Spleen (tissue), 11 donors: ENCODE measurements at regions not wholly inside any gene's neighbourhood (a gene's known extent, or its start where the extent isn't known, plus 50 kb on each side); places are given as distances from the start of the nearest gene placed in this dataset.

ENCODE experiments used
- DNase-seq: peaks from one replicate; pipeline ENCODE4 v3.0.0-alpha.2; 2020
- H3K27ac ChIP-seq, 8 donors: fragments of 200-600 bp; sonication (generic) in 7 of 8; 1 replicate in 4 of 8; 2 replicates in 4 of 8; pipeline versions ENCODE4 v1.5.0 to v1.8.0; 2016 to 2021; ENCODE audit warnings: inconsistent platforms in 4 of 8, mild to moderate bottlenecking in 4 of 8, moderate library complexity in 1 of 8
- H3K27me3 ChIP-seq, 7 donors: fragments of 200-600 bp; sonication (generic) in 6 of 7; replicated peaks in 1 of 7; 1 replicate in 4 of 7; 2 replicates in 3 of 7; pipeline versions ENCODE4 v1.5.0 to v1.8.0; 2016 to 2021; ENCODE audit warnings: inconsistent platforms in 3 of 7, mild to moderate bottlenecking in 1 of 7
- H3K36me3 ChIP-seq, 6 donors: fragments of 200-600 bp; sonication (generic) in 5 of 6; 1 replicate in 4 of 6; 2 replicates in 2 of 6; pipeline versions ENCODE4 v1.5.0 to v1.8.0; 2016 to 2021; ENCODE audit warnings: inconsistent platforms in 2 of 6
- H3K4me1 ChIP-seq, 6 donors: fragments of 200-600 bp; sonication (generic) in 5 of 6; 1 replicate in 3 of 6; 2 replicates in 3 of 6; pipeline versions ENCODE4 v1.5.0 to v1.8.0; 2016 to 2021; ENCODE audit warnings: inconsistent platforms in 3 of 6
- H3K4me3 ChIP-seq, 8 donors: fragments of 200-600 bp; sonication (generic) in 7 of 8; 1 replicate in 4 of 8; 2 replicates in 4 of 8; pipeline versions ENCODE4 v1.5.0 to v1.8.0; 2016 to 2021; ENCODE audit warnings: inconsistent platforms in 4 of 8, mild to moderate bottlenecking in 4 of 8, moderate library complexity in 2 of 8
- H3K9me3 ChIP-seq, 8 donors: fragments of 200-600 bp; sonication (generic) in 7 of 8; 1 replicate in 4 of 8; 2 replicates in 4 of 8; pipeline versions ENCODE4 v1.5.0 to v1.8.0; 2016 to 2021; ENCODE audit warnings: inconsistent platforms in 4 of 8
- CTCF ChIP-seq, 11 experiments: fragments of 200-600 bp in 7 of 11; fragments of 450-650 bp in 4 of 11; sonication (generic) in 4 of 11; IDR thresholded peaks in 8 of 11; conservative IDR thresholded peaks in 3 of 11; 1 replicate in 7 of 11; 2 replicates in 4 of 11; pipeline versions ENCODE4 v1.4.0 to v1.8.0; 2016 to 2021; ENCODE audit warnings: antibody characterized with exemption in 11 of 11, inconsistent platforms in 4 of 11, mild to moderate bottlenecking in 1 of 11
- POLR2A ChIP-seq, 3 donors: fragments of 450-650 bp; IDR thresholded peaks; one replicate each; pipeline ENCODE4 v1.5.1; 2017; ENCODE audit warnings: antibody characterized with exemption in 3 of 3, mild to moderate bottlenecking in 1 of 3
- POLR2AphosphoS5 ChIP-seq, 3 donors: sonication (generic); formaldehyde crosslinking; IDR thresholded peaks; one replicate each; pipeline ENCODE4 v1.5.1; 2017; ENCODE audit warnings: antibody characterized with exemption in 3 of 3
- WGBS, 5 donors: extraction: QIAGEN DNeasy Blood & Tissue Kit in 3 of 5; methylation state at CpG; one replicate each; pipeline versions ENCODE4 v1.1.5 to v1.1.7; 2013 to 2018; 5-methylcytosine and 5-hydroxymethylcytosine counted together
- intact Hi-C: fragments of 100-400 bp; cut with DNase I; formaldehyde crosslinking; loops from one replicate; pipeline ENCODE4 v1.15.0; 2023; ENCODE audit warnings: low total_unique reads
- donor health status: healthy with polysubstance abuse.
- donor health status: DM: no; HTN: no; CAD: no; lungs with moderate emphysema.
- donor health status: DM: no; HTN: no; CAD: no.
- donor health status: Bipolar disorder and iron deficiency.
- donor health status: healthy.
- donor health status: DM: no; HTN: no; CAD: no.
- donor health status: DM: yes; HTN: yes; CAD: no.

- intact Hi-C loops: no loop called here
- Histone ChIP-seq H3K27ac (no peak overlapping the region), H3K4me3 (no peak overlapping the region), H3K4me1 (no peaks in the 10 kb centered on the region), H3K9me3 (no peaks in the 10 kb centered on the region), H3K27me3 (no peaks in the 10 kb centered on the region), H3K36me3 (no peaks in the 10 kb centered on the region)
- TF ChIP-seq POLR2AphosphoS5 (IDR thresholded peaks at IDR 0.05) (no peak), CTCF (IDR thresholded peaks at IDR 0.05 in 8 of 11, conservative IDR thresholded peaks at IDR 0.05 in 3 of 11) (no peak), POLR2A (IDR thresholded peaks at IDR 0.05) (no peak)
- WGBS, 5 donors: 82 to 85% (median 84%) methylated on average over 2 of the region's 2 CpGs
- no peak for DNase-seq
These were observed 127.1 kb upstream of the CPNE8 start for GRCh38 chr12:39032448-39032847.

- no peak for DNase-seq
- Histone ChIP-seq H3K27ac (no peak overlapping the region), H3K4me3 (no peak overlapping the region), H3K4me1 (no peaks in the 10 kb centered on the region), H3K9me3 (no peaks in the 10 kb centered on the region), H3K27me3 (no peaks in the 10 kb centered on the region), H3K36me3 (no peaks in the 10 kb centered on the region)
- TF ChIP-seq POLR2A (IDR thresholded peaks at IDR 0.05) (no peak), CTCF (IDR thresholded peaks at IDR 0.05 in 8 of 11, conservative IDR thresholded peaks at IDR 0.05 in 3 of 11) (no peak), POLR2AphosphoS5 (IDR thresholded peaks at IDR 0.05) (no peak)
- intact Hi-C loops: no loop called here
These were observed 126.6 kb upstream of the CPNE8 start for GRCh38 chr12:39032034-39032433.

- no peak for TF ChIP-seq POLR2A (IDR thresholded peaks at IDR 0.05)
- no peak for TF ChIP-seq POLR2AphosphoS5 (IDR thresholded peaks at IDR 0.05)
- TF ChIP-seq CTCF (IDR thresholded peaks at IDR 0.05 in 8 of 11, conservative IDR thresholded peaks at IDR 0.05 in 3 of 11): no peak
These were observed 123.0 kb upstream of the CPNE8 start for GRCh38 chr12:39028382-39028781.

GRCh38 chr12:39012870-39013269 is 107.5 kb upstream of the CPNE8 start:
- Histone ChIP-seq H3K27me3 (no peaks in the 10 kb centered on the region), H3K27ac (no peak overlapping the region), H3K4me3 (no peak overlapping the region), H3K9me3 (no peaks in the 10 kb centered on the region), H3K36me3 (no peaks in the 10 kb centered on the region), H3K4me1 (no peaks in the 10 kb centered on the region)
- WGBS, 5 donors: 48 to 62% (median 55%) methylated on average over 1 of the region's 1 CpG
- intact Hi-C loops: no loop called here
- DNase-seq: no peak
- no peak for TF ChIP-seq POLR2AphosphoS5 (IDR thresholded peaks at IDR 0.05)

More at GRCh38 chr12:39028382-39028781, 123.0 kb upstream of the CPNE8 start:
- Histone ChIP-seq H3K27ac (no peak overlapping the region), H3K27me3 (no peaks in the 10 kb centered on the region), H3K4me1 (no peaks in the 10 kb centered on the region), H3K4me3 (no peak overlapping the region), H3K36me3 (no peaks in the 10 kb centered on the region), H3K9me3 (peaks cover 0 to 5% (median 0%) of the 10 kb centered on the region in 8 donors)
- DNase-seq: no peak
- intact Hi-C loops: no loop called here
- WGBS, 5 donors: 67 to 81% (median 72%) methylated on average over 1 of the region's 1 CpG

GRCh38 chr12:39011166-39011565 is 105.8 kb upstream of the CPNE8 start:
- no peaks in the 10 kb centered on the region for H3K27me3 ChIP-seq
- intact Hi-C loops: no loop called here
- no peaks in the 10 kb centered on the region for H3K4me1 ChIP-seq
- no peak for DNase-seq
- no peaks in the 10 kb centered on the region for H3K36me3 ChIP-seq
- no peaks in the 10 kb centered on the region for H3K9me3 ChIP-seq
- no peak overlapping the region for H3K4me3 ChIP-seq
- 51 to 62% (median 56%) methylated on average over 2 of the region's 2 CpGs for WGBS, 5 donors
- TF ChIP-seq CTCF (IDR thresholded peaks at IDR 0.05 in 8 of 11, conservative IDR thresholded peaks at IDR 0.05 in 3 of 11): no peak
- no peak for TF ChIP-seq POLR2AphosphoS5 (IDR thresholded peaks at IDR 0.05)
- no peak for TF ChIP-seq POLR2A (IDR thresholded peaks at IDR 0.05)
- no peak overlapping the region for H3K27ac ChIP-seq
